ENCODE measurements at regions not wholly inside any gene's neighbourhood (a gene's known extent, or its start where the extent isn't known, plus 50 kb on each side); places are given as distances from the start of the nearest gene placed in this dataset.
"Not testable (repeated sequence)": the region's sequence is repeated elsewhere in the genome, so short reads cannot be mapped to it uniquely, and the experiment has no call there.

DNA sequence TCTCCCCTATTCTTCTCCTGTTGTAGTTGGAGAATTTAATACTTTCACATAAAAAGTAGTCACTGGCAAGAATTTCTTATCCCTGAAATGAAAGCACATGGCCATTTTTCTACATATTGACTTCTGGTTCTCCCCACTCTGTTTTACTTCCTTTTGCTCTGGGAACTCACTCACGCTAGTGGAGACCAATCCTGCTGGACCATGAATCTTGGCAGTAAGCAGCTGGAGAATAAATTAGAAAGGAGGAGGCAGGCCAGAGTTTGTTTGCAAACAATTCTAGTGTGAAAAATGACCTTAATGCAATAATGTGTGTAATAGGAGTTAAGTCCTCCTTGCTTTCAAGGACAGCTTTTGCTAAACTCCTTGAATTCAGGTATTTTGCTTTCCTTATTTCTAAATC, 412.3 kb upstream of the CHORDC1 start:
- H3K36me3 Mint-ChIP-seq, result no peaks in the 10 kb centered on the region
- H3K27ac Mint-ChIP-seq, result no peak overlapping the region
- H3K9me3 Mint-ChIP-seq, result no peaks in the 10 kb centered on the region
- no peak for DNase-seq (ENCODE audit: extremely low spot score, unreplicated experiment)
- peaks cover 7% of the 10 kb centered on the region for H3K4me1 Mint-ChIP-seq (ENCODE audit: unreplicated experiment)
- TF ChIP-seq, protein P1, sequence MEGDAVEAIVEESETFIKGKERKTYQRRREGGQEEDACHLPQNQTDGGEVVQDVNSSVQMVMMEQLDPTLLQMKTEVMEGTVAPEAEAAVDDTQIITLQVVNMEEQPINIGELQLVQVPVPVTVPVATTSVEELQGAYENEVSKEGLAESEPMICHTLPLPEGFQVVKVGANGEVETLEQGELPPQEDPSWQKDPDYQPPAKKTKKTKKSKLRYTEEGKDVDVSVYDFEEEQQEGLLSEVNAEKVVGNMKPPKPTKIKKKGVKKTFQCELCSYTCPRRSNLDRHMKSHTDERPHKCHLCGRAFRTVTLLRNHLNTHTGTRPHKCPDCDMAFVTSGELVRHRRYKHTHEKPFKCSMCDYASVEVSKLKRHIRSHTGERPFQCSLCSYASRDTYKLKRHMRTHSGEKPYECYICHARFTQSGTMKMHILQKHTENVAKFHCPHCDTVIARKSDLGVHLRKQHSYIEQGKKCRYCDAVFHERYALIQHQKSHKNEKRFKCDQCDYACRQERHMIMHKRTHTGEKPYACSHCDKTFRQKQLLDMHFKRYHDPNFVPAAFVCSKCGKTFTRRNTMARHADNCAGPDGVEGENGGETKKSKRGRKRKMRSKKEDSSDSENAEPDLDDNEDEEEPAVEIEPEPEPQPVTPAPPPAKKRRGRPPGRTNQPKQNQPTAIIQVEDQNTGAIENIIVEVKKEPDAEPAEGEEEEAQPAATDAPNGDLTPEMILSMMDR (conservative IDR thresholded peaks at IDR 0.05), result no peak
- no peak overlapping the region for H3K4me3 Mint-ChIP-seq
- H3K27me3 Mint-ChIP-seq, result no peaks in the 10 kb centered on the region

DNA sequence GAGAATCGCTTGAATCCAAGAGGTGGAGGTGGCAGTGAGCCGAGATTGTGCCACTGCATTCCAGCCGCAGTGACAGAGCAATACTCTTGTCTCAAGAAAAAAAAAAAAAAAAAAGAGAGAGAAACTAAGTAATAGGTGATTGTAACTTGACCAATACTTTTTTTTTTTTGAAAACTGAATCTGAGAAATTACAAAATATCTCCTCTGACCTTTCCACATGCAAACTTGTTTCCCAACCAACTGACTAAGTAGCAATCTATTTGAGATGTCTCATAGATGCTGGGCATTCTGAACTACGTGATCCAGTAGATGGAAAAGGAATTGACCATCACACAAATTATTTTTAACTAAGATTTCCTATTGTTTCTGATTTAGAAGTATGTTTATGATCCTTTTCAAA, 407.3 kb upstream of the CHORDC1 start:
- Mint-ChIP-seq H3K9me3 (no peaks in the 10 kb centered on the region), H3K4me1 (ENCODE audit: unreplicated experiment) (no peaks in the 10 kb centered on the region), H3K27ac (no peak overlapping the region), H3K27me3 (no peaks in the 10 kb centered on the region), H3K4me3 (no peak overlapping the region), H3K36me3 (no peaks in the 10 kb centered on the region)
- TF ChIP-seq, protein P1 (conservative IDR thresholded peaks at IDR 0.05), result no peak
- DNase-seq (ENCODE audit: extremely low spot score, unreplicated experiment), result no peak

DNA sequence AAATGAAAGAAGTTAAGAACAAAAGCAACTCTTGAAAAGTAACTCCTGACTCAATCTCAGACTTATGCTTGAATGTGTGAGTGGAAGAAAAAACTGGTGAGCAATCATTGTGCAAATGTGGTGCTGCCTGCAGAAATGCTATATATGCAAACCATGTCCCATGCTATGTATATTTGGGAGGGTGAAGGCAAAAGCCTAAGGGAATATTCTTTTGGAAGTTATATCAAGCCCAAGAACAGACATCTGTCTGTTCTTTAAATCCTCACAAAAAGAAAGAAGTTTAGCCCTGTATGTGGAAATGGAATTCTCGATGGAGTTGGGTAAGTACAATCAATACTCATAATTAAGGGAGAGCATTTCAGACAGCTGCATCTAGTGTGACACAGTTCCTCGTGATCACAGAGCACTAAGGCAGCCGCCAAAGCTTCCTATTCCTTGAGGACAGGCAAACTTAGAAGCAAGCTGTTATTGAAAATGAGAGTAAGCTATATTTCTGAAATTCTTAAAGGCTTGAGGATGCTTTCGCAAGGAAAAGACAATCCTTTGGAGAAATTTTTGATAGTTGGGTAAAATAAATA, 406.5 kb upstream of the CHORDC1 start:
- Mint-ChIP-seq H3K9me3 (no peaks in the 10 kb centered on the region), H3K4me1 (ENCODE audit: unreplicated experiment) (no peaks in the 10 kb centered on the region), H3K4me3 (no peak overlapping the region), H3K27ac (no peak overlapping the region), H3K36me3 (no peaks in the 10 kb centered on the region), H3K27me3 (no peaks in the 10 kb centered on the region)
- no peak for DNase-seq (ENCODE audit: extremely low spot score, unreplicated experiment)
- TF ChIP-seq, protein P1 (conservative IDR thresholded peaks at IDR 0.05), result no peak

DNA sequence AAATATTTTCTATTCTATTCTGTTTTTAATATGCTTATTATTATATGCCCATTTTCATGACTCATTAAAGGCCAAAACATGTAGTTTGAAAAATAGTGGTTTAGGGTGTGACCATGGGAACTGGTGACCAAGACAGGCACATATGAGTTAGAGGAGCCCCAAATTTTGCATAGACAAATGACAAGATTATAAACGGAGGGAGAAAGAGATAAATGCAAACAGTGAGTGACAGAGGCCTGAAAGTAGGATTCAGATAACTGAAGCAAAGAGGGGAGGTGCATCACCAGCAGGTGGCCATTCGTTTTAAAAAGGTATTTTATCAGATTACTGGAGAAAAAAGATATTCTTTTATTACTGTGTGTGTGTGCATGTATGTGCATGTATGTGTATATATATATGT, 391.5 kb upstream of the CHORDC1 start:
- Mint-ChIP-seq H3K4me3 (no peak overlapping the region), H3K4me1 (ENCODE audit: unreplicated experiment) (no peaks in the 10 kb centered on the region), H3K27ac (no peak overlapping the region), H3K27me3 (no peaks in the 10 kb centered on the region), H3K9me3 (no peaks in the 10 kb centered on the region), H3K36me3 (no peaks in the 10 kb centered on the region)
- DNase-seq (ENCODE audit: extremely low spot score, unreplicated experiment), result no peak
- TF ChIP-seq, protein P1 (conservative IDR thresholded peaks at IDR 0.05), result no peak

DNA sequence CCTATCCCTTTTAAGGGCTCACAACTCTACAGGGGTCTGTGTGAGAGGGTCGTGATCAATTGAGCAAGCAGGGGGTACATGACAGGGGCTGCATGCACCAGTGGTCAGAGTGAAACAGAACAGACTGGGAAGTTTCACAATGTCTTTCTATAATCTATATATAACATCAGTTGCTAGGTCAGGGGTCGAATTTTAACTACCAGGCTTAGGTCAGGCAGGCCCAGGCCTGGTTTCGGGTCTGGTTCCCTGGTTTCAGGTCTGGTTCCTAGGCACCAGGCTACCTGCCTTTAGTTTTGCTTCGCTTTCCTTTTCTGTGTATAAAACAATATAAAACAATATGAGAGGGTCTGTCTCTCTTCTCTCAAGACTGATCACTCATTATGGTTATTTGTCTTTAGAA, 390.2 kb upstream of the CHORDC1 start:
- not testable (repeated sequence) for H3K27me3 Mint-ChIP-seq; H3K4me3 Mint-ChIP-seq; H3K9me3 Mint-ChIP-seq; H3K27ac Mint-ChIP-seq; H3K36me3 Mint-ChIP-seq; DNase-seq (ENCODE audit: extremely low spot score, unreplicated experiment); H3K4me1 Mint-ChIP-seq (ENCODE audit: unreplicated experiment)

DNA sequence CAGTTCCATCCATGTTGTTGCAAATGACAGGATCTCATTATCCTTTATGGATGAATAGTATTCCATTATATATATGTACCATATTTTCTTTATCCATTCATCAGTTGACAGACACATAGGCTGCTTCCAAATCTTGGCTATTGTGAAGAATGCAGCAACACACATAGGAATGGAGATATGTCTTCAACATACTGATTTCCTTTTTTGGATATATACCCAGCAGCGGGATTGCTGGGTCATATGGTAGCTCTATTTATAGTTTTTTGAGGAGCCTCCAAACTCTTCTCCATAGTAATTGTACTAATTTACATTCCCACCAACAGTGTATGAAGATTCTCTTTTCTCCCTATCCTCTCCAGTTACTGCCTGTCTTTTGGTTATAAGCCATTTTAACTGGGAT, 383.9 kb upstream of the CHORDC1 start:
- no peaks in the 10 kb centered on the region for H3K4me1 Mint-ChIP-seq (ENCODE audit: unreplicated experiment)
- no peak for DNase-seq (ENCODE audit: extremely low spot score, unreplicated experiment)
- no peaks in the 10 kb centered on the region for H3K27me3 Mint-ChIP-seq
- no peaks in the 10 kb centered on the region for H3K9me3 Mint-ChIP-seq
- no peak overlapping the region for H3K27ac Mint-ChIP-seq
- H3K4me3 Mint-ChIP-seq, result no peak overlapping the region
- H3K36me3 Mint-ChIP-seq, result no peaks in the 10 kb centered on the region
- TF ChIP-seq, protein P1 (conservative IDR thresholded peaks at IDR 0.05), result no peak

Data from type B pancreatic cell (in vitro differentiated cells).